ENCODE measurements at regions not wholly inside any gene's neighbourhood (a gene's known extent, or its start where the extent isn't known, plus 50 kb on each side); places are given as distances from the start of the nearest gene placed in this dataset.

- Histone ChIP-seq H3K27ac (ENCODE audit: low read depth) (no peak overlapping the region), H2AFZ (0 out of 2 replicates have a peak overlapping the region, but pooled peaks have one; percentile 52), H3K79me2 (replicated peaks; ENCODE audit: insufficient read depth) (no peaks in the 10 kb centered on the region), H3K4me2 (no peak overlapping the region), H3K4me3 (no peak overlapping the region), H3K4me1 (ENCODE audit: insufficient read depth) (no peaks in the 10 kb centered on the region), H3K27me3 (ENCODE audit: insufficient read depth) (peaks cover 3% of the 10 kb centered on the region), H3K36me3 (ENCODE audit: insufficient read depth) (no peaks in the 10 kb centered on the region), H3K9me2 (ENCODE audit: insufficient read depth) (no peaks in the 10 kb centered on the region), H3F3A (replicated peaks; ENCODE audit: low read depth) (no peaks in the 10 kb centered on the region), H4K20me1 (replicated peaks; ENCODE audit: insufficient read depth) (no peaks in the 10 kb centered on the region; the same call in 1 of the 2 replicates)
- H3K4me3 Mint-ChIP-seq = no peak overlapping the region
- no peaks in the 10 kb centered on the region for H3K9me3 Mint-ChIP-seq
- TF ChIP-seq EZH2 (IDR thresholded peaks at IDR 0.05; ENCODE audit: low read depth, unreplicated experiment) = no peak
- no peak for TF ChIP-seq ETS1 (IDR thresholded peaks at IDR 0.05)
- no peaks in the 10 kb centered on the region for H3K36me3 Mint-ChIP-seq (ENCODE audit: low read depth)
- no peak overlapping the region for H3K27ac Mint-ChIP-seq
- DNase-seq (ENCODE audit: low spot score) (no peak), ATAC-seq (no peak)
- H3K27me3 Mint-ChIP-seq (ENCODE audit: insufficient read depth, low read depth, poor library complexity) = peaks cover 4% of the 10 kb centered on the region
- H3K4me1 Mint-ChIP-seq = 0 out of 3 replicates have a peak, but pooled peaks cover 3% of the 10 kb centered on the region
Measured at GRCh38 chr10:108905821-108906220, 1017.5 kb downstream of the XPNPEP1 start.

GRCh38 chr10:108905171-108905570 lies 1018.1 kb downstream of the XPNPEP1 start:
- no peaks in the 10 kb centered on the region for H3K27me3 Mint-ChIP-seq (ENCODE audit: insufficient read depth, low read depth, poor library complexity)
- no peak for DNase-seq (ENCODE audit: low spot score)
- Histone ChIP-seq H3K4me1 (ENCODE audit: insufficient read depth) (no peaks in the 10 kb centered on the region), H4K20me1 (replicated peaks; ENCODE audit: insufficient read depth) (no peaks in the 10 kb centered on the region; the same call in 1 of the 2 replicates), H3K9me2 (ENCODE audit: insufficient read depth) (no peaks in the 10 kb centered on the region), H3K27ac (ENCODE audit: low read depth) (no peak overlapping the region), H3K79me2 (replicated peaks; ENCODE audit: insufficient read depth) (no peaks in the 10 kb centered on the region), H2AFZ (peak overlapping the region; percentile 52; the same call in 1 of the 2 replicates), H3K27me3 (ENCODE audit: insufficient read depth) (no peaks in the 10 kb centered on the region), H3K4me2 (no peak overlapping the region), H3K36me3 (ENCODE audit: insufficient read depth) (no peaks in the 10 kb centered on the region), H3F3A (replicated peaks; ENCODE audit: low read depth) (no peaks in the 10 kb centered on the region), H3K4me3 (no peak overlapping the region)
- 0 out of 3 replicates have a peak, but pooled peaks cover 3% of the 10 kb centered on the region for H3K4me1 Mint-ChIP-seq
- H3K36me3 Mint-ChIP-seq (ENCODE audit: low read depth) = no peaks in the 10 kb centered on the region
- H3K9me3 Mint-ChIP-seq = no peaks in the 10 kb centered on the region
- no peak overlapping the region for H3K27ac Mint-ChIP-seq
- no peak for ATAC-seq
- no peak overlapping the region for H3K4me3 Mint-ChIP-seq
- TF ChIP-seq ZNF114 (CRISPR knock-in tag; IDR thresholded peaks at IDR 0.05) = no peak
- TF ChIP-seq CREB1 (CRISPR knock-in tag; IDR thresholded peaks at IDR 0.05; ENCODE audit: low read depth) = no peak
- TF ChIP-seq EZH2phosphoT487 (IDR thresholded peaks at IDR 0.05; ENCODE audit: unreplicated experiment) = no peak
- TF ChIP-seq CTCF (conservative IDR thresholded peaks at IDR 0.05; ENCODE audit: low read depth in 2 of 2) = no peak
- no peak for TF ChIP-seq REST (IDR thresholded peaks at IDR 0.05; ENCODE audit: unreplicated experiment)
- TF ChIP-seq JUNB (IDR thresholded peaks at IDR 0.05; ENCODE audit: unreplicated experiment) = no peak
- TF ChIP-seq STAT1 (IDR thresholded peaks at IDR 0.05; ENCODE audit: unreplicated experiment) = no peak
- TF ChIP-seq ETS1 (IDR thresholded peaks at IDR 0.05) = no peak
- TF ChIP-seq POLR2AphosphoS5 (IDR thresholded peaks at IDR 0.05; ENCODE audit: low read depth) = no peak

Data from GM23338 (cell line).